IgD-negative memory B cell (primary cell): ENCODE measurements at regions not wholly inside any gene's neighbourhood (a gene's known extent, or its start where the extent isn't known, plus 50 kb on each side); places are given as distances from the start of the nearest gene placed in this dataset.

ENCODE experiments used
- H3K27ac Mint-ChIP-seq, 3 donors: one replicate each; pipeline ENCODE4 v1.8.0; 2020 to 2022; ENCODE audit warnings: mild to moderate bottlenecking in 3 of 3, mixed read lengths in 3 of 3, moderate library complexity in 1 of 3
- H3K27me3 Mint-ChIP-seq: one replicate; pipeline ENCODE4 v1.8.0; 2021; ENCODE audit warnings: mixed read lengths
- H3K36me3 Mint-ChIP-seq: one replicate; pipeline ENCODE4 v1.8.0; 2020; ENCODE audit warnings: mild to moderate bottlenecking, mixed read lengths
- H3K4me1 Mint-ChIP-seq, 3 donors: one replicate each; pipeline ENCODE4 v1.8.0; 2020 to 2022; ENCODE audit warnings: mixed read lengths in 3 of 3, mild to moderate bottlenecking in 1 of 3
- H3K4me3 Mint-ChIP-seq, 4 donors: one replicate each; pipeline ENCODE4 v1.8.0; 2020 to 2022; ENCODE audit warnings: mild to moderate bottlenecking in 4 of 4, mixed read lengths in 4 of 4, moderate library complexity in 3 of 4
- H3K9me3 Mint-ChIP-seq, 3 donors: one replicate each; pipeline ENCODE4 v1.8.0; 2020 to 2021; ENCODE audit warnings: mixed read lengths in 3 of 3, mild to moderate bottlenecking in 1 of 3

- Mint-ChIP-seq H3K9me3 (peaks cover 0 to 2% (median 0%) of the 10 kb centered on the region in 3 donors), H3K27ac (no peak overlapping the region), H3K4me3 (no peak overlapping the region), H3K4me1 (no peaks in the 10 kb centered on the region), H3K27me3 (peaks cover 7% of the 10 kb centered on the region), H3K36me3 (no peaks in the 10 kb centered on the region)
These were observed 207.5 kb downstream of the MATN1 start for GRCh38 chr1:30515755-30516484.

- H3K36me3 Mint-ChIP-seq, result no peaks in the 10 kb centered on the region
- peaks cover 7% of the 10 kb centered on the region for H3K27me3 Mint-ChIP-seq
- no peaks in the 10 kb centered on the region for H3K4me1 Mint-ChIP-seq
- H3K4me3 Mint-ChIP-seq, result no peak overlapping the region
- H3K27ac Mint-ChIP-seq, result no peak overlapping the region
- H3K9me3 Mint-ChIP-seq, result peaks cover 0 to 2% (median under 1%) of the 10 kb centered on the region in 3 donors
These were observed 208.4 kb downstream of the MATN1 start for GRCh38 chr1:30514945-30515344.

GRCh38 chr1:30514137-30514654, 209.2 kb downstream of the MATN1 start:
- Mint-ChIP-seq H3K9me3 (peaks cover 2 to 7% (median 3%) of the 10 kb centered on the region in 3 donors), H3K36me3 (no peaks in the 10 kb centered on the region), H3K4me3 (no peak overlapping the region), H3K27me3 (peaks cover 9% of the 10 kb centered on the region), H3K4me1 (no peaks in the 10 kb centered on the region), H3K27ac (no peak overlapping the region)

GRCh38 chr1:30513396-30514136, 209.8 kb downstream of the MATN1 start:
- H3K4me1 Mint-ChIP-seq, result no peaks in the 10 kb centered on the region
- H3K27ac Mint-ChIP-seq, result no peak overlapping the region
- no peaks in the 10 kb centered on the region for H3K36me3 Mint-ChIP-seq

GRCh38 chr1:30512914-30513265, 210.5 kb downstream of the MATN1 start:
- Mint-ChIP-seq H3K4me1 (no peaks in the 10 kb centered on the region), H3K4me3 (no peak overlapping the region), H3K27ac (peak overlapping the region in 1 of 3 donors; percentile 10), H3K9me3 (peaks cover 2 to 10% (median 3%) of the 10 kb centered on the region in 3 donors), H3K36me3 (no peaks in the 10 kb centered on the region), H3K27me3 (peaks cover 12% of the 10 kb centered on the region)

More at GRCh38 chr1:30513396-30514136, 209.8 kb downstream of the MATN1 start:
- peaks cover 12% of the 10 kb centered on the region for H3K27me3 Mint-ChIP-seq
- no peak overlapping the region for H3K4me3 Mint-ChIP-seq
- H3K9me3 Mint-ChIP-seq, result peaks cover 2 to 10% (median 3%) of the 10 kb centered on the region in 3 donors

GRCh38 chr1:30511991-30512913, 211.1 kb downstream of the MATN1 start:
- Mint-ChIP-seq H3K27ac (peak overlapping the region in 1 of 3 donors; percentile 10), H3K27me3 (peaks cover 11% of the 10 kb centered on the region), H3K9me3 (peaks cover 2 to 10% (median 3%) of the 10 kb centered on the region in 3 donors), H3K4me1 (no peaks in the 10 kb centered on the region), H3K36me3 (no peaks in the 10 kb centered on the region), H3K4me3 (no peak overlapping the region)

GRCh38 chr1:30511563-30511962, 211.8 kb downstream of the MATN1 start:
- Mint-ChIP-seq H3K36me3 (no peaks in the 10 kb centered on the region), H3K4me3 (no peak overlapping the region), H3K4me1 (no peaks in the 10 kb centered on the region), H3K27ac (no peak overlapping the region), H3K27me3 (peaks cover 8% of the 10 kb centered on the region), H3K9me3 (peaks cover 2 to 10% (median 3%) of the 10 kb centered on the region in 3 donors)

- Mint-ChIP-seq H3K36me3 (no peaks in the 10 kb centered on the region), H3K27ac (no peak overlapping the region), H3K9me3 (peaks cover 2 to 10% (median 3%) of the 10 kb centered on the region in 3 donors), H3K27me3 (peaks cover 10% of the 10 kb centered on the region), H3K4me3 (no peak overlapping the region), H3K4me1 (no peaks in the 10 kb centered on the region)
These were observed 212.3 kb downstream of the MATN1 start for GRCh38 chr1:30511106-30511505.

- Mint-ChIP-seq H3K4me1 (no peaks in the 10 kb centered on the region), H3K27ac (no peak overlapping the region), H3K36me3 (no peaks in the 10 kb centered on the region), H3K9me3 (peaks cover 0 to 10% (median 3%) of the 10 kb centered on the region in 3 donors), H3K4me3 (no peak overlapping the region), H3K27me3 (peaks cover 15% of the 10 kb centered on the region)
These were observed 213.7 kb downstream of the MATN1 start for GRCh38 chr1:30509670-30510069.

GRCh38 chr1:30508611-30509010, 214.8 kb downstream of the MATN1 start:
- Mint-ChIP-seq H3K4me3 (no peak overlapping the region), H3K4me1 (no peaks in the 10 kb centered on the region), H3K27me3 (peaks cover 15% of the 10 kb centered on the region), H3K9me3 (peaks cover 0 to 10% (median 3%) of the 10 kb centered on the region in 3 donors), H3K27ac (peak overlapping the region in 1 of 3 donors; percentile 62), H3K36me3 (no peaks in the 10 kb centered on the region)

- Mint-ChIP-seq H3K9me3 (peaks cover under 1 to 11% (median 3%) of the 10 kb centered on the region in 3 donors), H3K4me1 (no peaks in the 10 kb centered on the region), H3K27me3 (peaks cover 15% of the 10 kb centered on the region), H3K4me3 (no peak overlapping the region), H3K27ac (peak overlapping the region in 1 of 3 donors; percentile 62), H3K36me3 (no peaks in the 10 kb centered on the region)
These were observed 215.3 kb downstream of the MATN1 start for GRCh38 chr1:30508175-30508448.

- peaks cover 13% of the 10 kb centered on the region for H3K27me3 Mint-ChIP-seq
- H3K27ac Mint-ChIP-seq, result no peak overlapping the region
- H3K36me3 Mint-ChIP-seq, result no peaks in the 10 kb centered on the region
- no peak overlapping the region for H3K4me3 Mint-ChIP-seq
- no peaks in the 10 kb centered on the region for H3K4me1 Mint-ChIP-seq
- H3K9me3 Mint-ChIP-seq, result peaks cover 2 to 15% (median 3%) of the 10 kb centered on the region in 3 donors
These were observed 215.8 kb downstream of the MATN1 start for GRCh38 chr1:30507401-30508174.

- H3K4me1 Mint-ChIP-seq, result no peaks in the 10 kb centered on the region
- H3K36me3 Mint-ChIP-seq, result no peaks in the 10 kb centered on the region
- peaks cover 3 to 18% (median 5%) of the 10 kb centered on the region in 3 donors for H3K9me3 Mint-ChIP-seq
- H3K27me3 Mint-ChIP-seq, result peaks cover 11% of the 10 kb centered on the region
- no peak overlapping the region for H3K4me3 Mint-ChIP-seq
- no peak overlapping the region for H3K27ac Mint-ChIP-seq
These were observed 216.4 kb downstream of the MATN1 start for GRCh38 chr1:30507016-30507312.

GRCh38 chr1:30506291-30507015, 216.9 kb downstream of the MATN1 start:
- peaks cover 3 to 23% (median 7%) of the 10 kb centered on the region in 3 donors for H3K9me3 Mint-ChIP-seq
- no peak overlapping the region for H3K4me3 Mint-ChIP-seq
- H3K4me1 Mint-ChIP-seq, result no peaks in the 10 kb centered on the region
- H3K27me3 Mint-ChIP-seq, result peaks cover 11% of the 10 kb centered on the region
- no peaks in the 10 kb centered on the region for H3K36me3 Mint-ChIP-seq
- no peak overlapping the region for H3K27ac Mint-ChIP-seq
